Right renal cortex interstitium (tissue), 3 donors: ENCODE measurements at regions not wholly inside any gene's neighbourhood (a gene's known extent, or its start where the extent isn't known, plus 50 kb on each side); places are given as distances from the start of the nearest gene placed in this dataset.

Experiments used
- DNase-seq, 3 donors: peaks; one replicate each; pipeline ENCODE4 v3.0.0-alpha.2; 2013; ENCODE audit warnings: low read depth in 3 of 3, low spot score in 2 of 3

DNA sequence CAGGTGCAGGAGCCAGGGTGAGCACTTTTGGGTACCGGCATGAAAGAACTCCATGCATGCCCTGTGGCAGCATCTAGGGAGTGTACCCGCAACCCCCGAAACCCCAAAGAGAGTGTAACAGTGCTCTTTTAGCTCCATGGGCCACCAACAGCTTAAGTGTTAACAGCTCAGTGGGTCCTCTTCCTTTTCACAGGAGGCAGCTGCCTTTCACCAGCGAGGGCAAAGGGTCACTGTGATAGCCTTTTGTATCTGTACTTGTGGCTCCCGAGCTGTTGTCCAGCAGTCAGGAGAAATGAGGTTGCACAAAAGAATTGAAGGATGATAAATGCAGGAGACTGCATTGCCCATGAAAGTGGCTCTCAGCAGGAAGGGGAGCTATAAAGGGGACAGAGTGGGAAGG, 1166.3 kb upstream of the ACVR2A start:
- no peak for DNase-seq

DNA sequence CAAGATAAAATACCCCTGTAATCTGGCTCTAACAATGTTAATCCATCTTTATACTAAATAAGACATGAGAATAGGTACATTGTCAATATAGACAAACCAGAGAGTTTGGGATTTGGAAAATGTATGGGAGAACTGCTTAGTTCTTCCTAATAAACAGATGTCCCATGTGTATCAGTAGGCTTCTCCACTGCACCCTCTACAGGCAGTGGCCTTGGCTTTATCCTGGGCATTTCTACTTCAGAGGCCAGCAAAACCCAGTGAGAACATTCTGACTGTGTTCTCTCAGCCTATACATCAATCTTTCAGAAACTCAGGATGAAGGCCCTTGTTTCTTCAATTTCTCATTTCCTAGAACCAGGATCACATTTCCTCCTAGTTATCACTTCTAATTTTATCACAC, 1167.5 kb upstream of the ACVR2A start:
- DNase-seq = no peak

DNA sequence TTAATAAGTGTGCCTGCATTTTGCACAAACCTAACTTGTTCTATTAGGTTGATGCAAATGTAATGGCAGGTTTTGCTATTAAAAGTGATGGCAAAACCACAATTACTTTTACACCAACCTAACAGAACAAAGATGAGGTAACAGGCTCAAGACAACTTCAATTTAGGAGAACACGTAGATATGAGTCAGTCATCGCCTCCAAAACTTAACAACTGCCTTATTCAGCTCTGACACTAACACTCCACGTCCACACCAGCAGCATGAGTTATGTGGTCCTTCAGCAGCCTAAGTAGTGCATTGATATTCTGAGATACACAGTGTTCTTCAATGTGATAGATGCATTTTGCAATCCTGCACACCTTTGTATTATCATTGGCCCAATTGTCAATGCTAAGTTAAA, 1175.1 kb upstream of the ACVR2A start:
- no peak for DNase-seq

DNA sequence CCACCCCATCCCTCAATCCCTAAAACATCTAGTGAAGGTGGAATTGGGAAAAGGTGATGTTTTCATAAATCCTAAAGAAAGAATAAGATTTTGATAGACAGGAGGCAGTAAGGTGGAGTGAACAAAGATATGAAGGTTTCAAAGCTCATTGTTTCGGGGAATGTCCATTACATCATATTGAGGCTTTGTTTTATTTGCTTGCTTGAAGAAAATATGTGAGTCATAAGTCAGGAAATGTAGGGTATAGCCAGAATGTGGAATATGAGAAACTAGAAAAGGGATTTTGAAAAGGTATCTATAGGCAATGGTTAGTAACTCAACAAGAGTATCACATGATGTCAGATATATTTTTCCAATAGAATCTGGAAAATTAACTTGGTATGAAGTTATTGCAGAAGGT, 1178.5 kb upstream of the ACVR2A start:
- DNase-seq = no peak

DNA sequence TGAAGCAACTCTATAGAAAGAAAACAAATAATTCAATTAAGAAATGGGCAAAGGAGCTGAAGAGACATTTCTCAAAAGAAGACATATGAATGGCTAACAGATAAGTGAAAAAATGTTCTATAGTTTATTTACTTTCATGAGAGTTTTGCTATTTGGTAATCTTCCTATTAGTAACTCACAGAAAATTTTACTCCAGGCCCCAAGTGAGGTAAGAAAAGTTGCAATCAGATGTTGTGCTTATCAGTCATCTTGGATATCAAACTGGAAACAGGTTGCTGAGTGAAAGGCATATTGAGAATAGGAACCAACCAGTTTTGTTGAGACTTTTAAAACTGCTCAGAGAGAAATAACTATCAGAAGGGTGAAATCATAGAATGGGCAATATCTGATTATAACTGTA, 1179.0 kb upstream of the ACVR2A start:
- DNase-seq = no peak

DNA sequence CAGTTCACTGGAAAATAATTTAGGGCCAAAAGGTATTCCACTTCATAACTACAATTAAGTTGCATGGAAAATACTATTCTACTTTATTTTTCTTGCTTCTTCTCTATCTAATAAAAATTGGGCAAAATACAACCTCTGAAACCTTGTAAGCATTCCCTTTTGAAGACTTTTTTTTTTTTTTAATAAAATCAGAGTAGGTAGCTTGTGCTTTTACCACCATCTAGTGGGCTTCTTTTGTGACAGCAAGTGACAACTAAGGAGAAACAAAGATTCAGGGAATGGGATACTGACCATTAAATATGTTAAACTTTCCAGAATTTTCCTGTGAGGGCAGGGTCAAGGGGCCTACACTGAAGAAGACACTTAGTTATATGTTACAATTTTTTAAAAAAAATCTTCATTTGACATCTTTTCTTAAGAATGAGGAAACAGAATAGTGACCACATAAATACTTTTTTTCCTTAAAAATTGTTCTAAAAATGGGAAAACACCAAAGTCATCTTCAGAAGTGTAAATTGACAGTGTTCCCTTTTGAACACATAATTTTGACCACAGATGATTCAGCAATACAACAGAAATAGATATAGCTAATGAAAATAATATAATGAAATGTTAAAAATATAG, 1183.2 kb upstream of the ACVR2A start:
- DNase-seq = peak; percentile 3 to 26 (median 25)

DNA sequence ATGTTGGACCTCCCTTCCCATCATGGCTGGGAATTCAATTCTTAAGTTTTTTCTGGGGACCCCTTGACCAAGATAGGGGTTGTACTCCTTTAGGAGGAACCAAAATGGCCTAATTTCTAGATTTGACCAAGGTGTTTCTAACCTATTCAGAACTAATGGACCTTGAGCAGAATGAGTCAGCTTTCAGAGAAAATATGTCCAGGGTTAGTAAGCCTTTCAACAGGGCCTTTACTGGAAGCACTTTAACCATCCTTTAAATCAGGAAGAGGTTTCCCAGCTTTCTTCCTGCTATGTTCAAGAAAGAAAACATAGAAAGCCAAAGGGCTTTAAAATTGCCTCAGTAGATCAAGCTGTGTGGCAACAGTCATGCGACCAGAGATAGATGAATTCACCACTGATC, 1184.9 kb upstream of the ACVR2A start:
- DNase-seq = no peak

DNA sequence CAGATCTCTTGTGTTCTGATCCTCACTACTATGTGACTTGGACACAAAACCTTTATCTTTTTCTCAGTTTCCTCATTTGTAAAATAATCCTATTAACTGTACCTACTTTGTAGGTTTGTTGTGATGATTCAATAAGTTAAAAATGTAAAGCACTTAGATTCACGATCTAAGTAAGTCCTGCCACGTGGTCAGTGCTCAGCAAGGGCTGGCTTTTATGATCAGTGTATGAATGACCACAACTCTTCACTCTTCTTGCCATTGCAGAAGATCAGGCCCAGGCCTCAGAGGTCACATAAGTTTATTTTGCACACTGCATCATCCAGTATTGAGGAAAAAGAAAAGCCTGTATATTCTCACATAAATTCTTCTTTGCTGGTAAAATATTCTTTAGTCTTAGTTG, 1192.5 kb upstream of the ACVR2A start:
- DNase-seq = no peak

DNA sequence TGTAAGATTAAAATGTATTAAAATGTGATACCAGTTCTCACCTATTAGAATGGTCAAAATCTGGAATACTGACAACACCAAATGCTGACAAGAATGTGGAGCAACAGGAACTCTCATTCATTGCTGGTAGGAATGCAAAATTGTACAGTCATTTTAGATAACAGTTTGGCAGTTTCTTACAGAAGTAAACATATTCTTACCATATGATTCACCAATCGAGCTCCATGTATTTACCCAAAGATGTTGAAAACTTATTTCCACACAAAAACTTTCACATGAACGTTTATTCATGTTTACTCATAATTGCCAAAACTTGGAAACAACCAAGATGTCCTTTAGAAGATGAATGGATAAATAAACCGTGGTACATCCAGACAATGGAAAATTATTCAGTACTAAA, 1193.5 kb upstream of the ACVR2A start:
- DNase-seq = no peak

DNA sequence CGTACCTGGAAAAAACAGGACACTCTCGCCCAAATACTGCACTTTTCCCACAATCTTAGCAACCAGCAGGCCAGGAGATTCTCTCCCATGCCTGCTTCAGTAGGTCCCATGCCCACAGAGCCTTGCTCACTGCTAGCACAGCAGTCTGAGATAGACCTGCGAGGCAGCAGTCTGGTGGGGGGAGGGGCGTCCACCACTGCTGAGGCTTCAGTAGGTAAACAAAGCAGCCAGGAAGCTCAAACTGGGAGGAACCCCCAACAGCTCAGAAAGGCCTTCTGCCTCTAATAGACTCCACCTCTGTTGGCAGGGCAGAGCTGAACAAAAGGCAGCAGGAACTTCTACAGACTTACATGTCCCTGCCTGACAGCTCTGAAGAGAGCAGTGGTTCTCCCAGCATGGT, 1202.8 kb upstream of the ACVR2A start:
- DNase-seq = no peak

DNA sequence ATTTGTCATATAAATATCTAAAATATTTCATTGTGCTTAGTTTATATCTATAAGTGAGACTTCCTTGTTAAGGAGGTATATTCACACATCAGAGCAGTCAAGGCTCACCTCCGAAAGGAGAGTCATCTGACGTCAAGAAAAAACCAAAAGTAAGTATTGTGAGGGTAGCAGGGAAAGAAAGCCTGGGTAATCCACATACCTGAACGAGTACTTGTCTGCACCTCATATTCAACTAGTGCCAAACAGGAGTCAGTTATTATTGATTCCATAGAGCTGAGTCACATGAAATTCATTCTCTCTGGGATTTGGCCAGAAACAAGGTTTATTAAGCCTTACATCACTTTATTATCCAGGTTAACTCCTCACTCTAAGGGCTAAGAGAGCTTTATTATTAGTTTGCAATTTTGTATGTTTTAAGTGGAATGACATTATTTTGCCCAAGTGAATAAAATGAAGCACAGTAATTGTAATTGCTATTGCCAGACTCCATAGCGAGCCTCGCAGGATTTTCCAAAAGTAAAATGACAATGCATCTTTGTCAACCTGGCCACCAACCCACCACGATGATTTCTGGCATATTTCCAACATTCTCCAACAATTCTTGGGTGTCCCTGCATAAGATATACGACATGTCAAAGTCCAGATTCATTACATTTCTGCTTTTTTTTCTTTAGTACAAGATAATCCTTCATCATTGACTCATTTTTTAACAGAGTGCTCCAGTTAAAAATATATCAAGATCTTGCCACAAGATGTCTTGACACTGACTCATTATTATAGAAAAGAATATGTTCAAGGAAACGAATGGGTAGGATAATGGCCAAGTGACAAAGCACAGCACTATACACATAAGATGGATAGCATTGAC, 1210.4 kb upstream of the ACVR2A start:
- DNase-seq = no peak

DNA sequence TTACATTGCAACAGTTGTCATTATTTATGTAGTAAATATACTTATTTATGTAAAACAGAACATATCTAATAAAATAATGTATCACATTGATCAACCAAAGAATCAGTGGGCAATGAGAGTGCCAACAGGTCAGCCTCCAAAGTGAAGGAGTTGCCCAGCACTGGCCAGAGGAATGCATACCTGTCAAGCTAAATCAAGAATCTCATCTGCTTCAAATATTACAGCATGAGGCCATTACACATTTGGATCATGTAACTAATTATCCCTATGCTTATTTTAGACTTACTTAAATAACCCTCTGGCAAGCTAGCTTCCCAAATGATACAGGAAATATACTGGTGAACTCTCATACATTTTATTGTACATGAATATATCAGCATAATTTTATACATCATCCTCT, 1211.7 kb upstream of the ACVR2A start:
- no peak for DNase-seq

DNA sequence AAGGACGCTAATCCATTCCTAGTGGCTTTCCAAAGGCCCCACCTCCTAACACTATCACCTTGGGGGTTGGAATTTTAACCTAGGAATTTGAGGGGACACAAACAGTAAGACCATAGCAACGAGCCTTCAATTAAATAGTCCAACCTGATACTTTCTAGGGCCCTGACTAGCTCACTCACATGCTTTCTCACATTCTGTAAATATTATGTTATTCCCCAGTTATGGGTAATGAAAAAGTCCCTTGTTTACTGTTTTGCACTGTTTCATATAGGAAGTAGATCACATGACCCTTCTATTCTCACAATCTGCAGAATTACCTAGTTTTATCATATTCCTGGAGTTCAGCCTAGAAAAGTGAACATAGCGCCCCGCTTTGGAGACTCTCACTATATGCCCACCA, 1212.1 kb upstream of the ACVR2A start:
- no peak for DNase-seq

DNA sequence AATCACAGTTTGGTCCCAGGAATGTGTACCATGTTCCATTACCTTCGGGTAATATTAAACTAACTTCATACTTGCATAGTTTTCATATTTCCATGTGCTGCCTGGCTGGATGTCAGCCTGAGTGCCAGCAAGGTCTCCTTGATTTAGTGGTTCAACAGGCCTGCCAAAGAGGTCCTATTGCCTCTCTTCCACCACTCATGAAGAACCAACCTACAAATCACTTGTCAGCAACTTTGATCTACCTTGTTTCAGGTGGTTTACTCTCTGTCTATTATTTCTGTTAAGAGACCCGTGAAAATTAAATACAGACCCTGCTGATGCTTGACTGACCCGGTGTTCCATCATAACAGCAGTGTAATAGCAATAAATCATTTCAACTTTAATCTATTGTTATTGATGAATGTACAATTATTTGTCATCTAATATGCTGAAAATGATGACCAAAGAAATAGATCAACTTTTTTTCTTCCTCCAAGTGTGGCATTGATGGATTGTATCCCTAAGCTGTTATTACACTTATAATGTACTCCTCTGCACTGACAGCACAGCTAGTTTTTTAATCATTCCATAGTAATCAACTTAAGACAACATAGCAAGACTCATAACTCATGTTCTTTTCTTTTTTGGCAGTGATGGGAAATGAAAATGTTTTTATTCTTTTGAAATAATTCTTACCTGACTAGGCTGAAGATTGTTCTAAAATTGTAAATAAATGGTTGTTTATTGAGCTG, 1220.2 kb upstream of the ACVR2A start:
- peak in 1 of 3 donors; percentile 9 for DNase-seq

DNA sequence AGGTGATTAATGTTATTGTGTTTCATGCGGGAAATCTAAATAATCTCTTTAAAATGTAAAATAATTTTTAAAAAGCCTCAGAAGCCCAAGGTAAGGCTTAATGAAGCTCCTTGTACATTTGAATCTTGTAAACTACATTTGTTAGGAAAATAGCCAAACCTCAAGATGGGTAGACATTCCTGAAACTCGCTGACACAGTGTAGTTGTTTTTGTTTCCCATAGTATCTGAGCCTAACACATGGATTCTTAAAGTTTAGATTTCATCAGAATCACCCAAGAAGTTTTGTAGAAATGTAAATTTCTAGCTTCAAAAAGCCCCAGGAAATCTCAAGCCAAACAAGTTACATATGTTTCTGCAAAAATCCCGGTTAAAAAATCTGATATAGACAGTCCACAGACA, 1221.1 kb upstream of the ACVR2A start:
- DNase-seq = no peak

DNA sequence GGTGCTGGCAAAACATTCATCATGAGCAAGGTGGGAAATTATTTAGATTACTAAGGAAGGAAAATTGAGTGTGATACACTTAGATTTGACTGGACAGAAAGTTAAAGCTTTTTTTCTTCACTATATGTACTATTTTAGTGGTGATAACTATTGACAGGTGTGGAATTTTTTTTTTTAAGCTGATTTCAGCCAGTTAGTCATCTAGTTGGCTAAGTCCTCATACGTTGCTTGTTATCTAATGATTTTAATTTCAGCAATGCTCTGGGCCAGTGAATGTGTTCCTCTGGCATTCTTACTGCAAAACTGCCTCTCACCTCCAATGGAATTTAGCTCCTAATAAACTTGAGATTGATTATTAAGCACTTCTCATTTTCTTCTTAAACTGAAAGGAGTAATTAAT, 1223.2 kb upstream of the ACVR2A start:
- no peak for DNase-seq

DNA sequence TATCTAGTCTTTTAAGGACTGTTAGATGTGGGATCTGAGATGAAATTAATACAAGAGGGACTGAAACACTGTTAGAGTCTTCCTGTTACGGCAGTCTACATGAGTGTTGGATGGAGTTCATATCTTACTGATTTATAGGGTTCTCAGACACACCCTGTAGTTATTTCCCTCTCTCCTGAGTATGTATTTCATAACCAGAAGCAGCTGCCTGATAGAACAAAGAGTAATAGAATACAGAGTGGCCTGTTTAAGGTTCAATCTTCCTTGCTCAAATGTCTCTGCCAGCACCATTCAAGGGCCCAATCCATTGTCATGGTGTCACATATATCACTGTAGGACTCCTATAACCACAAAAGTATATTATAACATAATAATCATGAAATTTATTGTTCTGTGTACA, 1229.1 kb upstream of the ACVR2A start:
- no peak for DNase-seq

DNA sequence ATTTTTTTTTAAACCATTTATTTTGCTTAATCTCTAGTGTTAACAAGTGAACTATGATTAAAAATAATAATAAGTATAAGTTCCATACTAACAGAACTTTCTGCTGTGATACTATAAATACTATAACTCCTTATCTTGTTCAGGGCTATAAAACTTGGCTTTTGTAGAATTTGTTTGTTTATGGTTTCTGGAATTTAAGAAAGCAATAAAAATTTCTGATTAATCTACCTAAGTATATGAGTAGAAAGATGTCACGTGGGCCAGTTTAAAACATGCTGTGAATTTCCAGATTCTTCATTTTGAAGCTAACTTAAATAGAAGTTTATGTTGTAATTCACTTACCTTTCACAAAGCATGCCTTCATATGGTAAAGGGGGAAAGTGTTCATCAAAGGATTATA, 1236.3 kb upstream of the ACVR2A start:
- no peak for DNase-seq

DNA sequence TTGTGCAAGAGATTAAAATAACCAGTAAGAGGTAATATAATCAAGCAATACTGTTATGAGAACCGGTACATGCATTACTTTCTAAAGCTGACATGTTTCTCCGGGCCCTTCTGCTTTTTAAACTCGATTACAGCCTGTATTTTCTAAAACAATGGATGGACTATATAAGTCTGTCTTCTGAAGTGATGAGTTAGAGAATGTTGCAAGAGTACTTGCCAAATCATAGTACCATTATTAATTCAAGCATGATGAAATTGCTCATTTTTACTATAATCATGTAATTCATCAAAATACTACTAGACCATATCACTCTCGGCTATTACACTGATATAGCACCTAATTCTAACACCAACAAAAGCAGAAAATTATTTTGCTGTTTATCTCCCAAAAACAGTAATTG, 1240.3 kb upstream of the ACVR2A start:
- DNase-seq = no peak

DNA sequence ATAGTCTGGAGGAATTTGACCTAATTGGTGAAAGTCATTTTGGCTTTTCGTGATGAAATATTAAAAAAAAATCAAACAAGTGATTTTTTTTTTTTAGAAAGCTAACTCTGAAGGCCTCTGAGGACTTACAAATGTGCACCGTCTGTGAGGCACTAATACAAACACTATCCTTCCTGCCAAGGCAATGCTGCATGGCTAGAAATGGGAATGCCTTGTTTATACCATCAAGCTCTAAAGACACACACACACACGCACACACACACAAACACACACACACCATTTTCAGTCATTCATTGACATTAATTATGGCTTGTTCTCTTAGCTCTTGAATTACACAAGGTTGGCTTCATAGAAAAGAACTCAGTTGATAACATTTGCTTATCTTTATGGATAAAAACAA, 1242.0 kb upstream of the ACVR2A start:
- no peak for DNase-seq

DNA sequence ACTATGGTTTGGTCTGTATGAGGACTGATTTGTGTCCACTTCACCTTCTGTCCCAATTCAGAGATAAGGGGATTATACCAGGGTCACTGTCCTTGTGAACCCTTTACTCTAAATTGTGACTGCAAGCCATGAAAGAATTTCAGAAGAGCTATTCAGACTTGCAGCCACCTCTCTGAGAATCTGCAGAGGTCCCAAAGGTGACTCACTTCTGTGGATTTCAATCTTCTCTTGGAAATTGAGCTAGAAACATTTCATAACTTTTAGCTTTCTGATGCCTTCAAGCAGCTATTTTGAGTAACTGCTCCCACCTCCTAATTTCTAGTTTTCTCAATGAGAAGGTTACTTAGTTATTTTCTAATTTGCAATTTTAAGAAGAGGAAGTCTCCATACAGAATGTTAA, 1242.4 kb upstream of the ACVR2A start:
- DNase-seq = no peak

DNA sequence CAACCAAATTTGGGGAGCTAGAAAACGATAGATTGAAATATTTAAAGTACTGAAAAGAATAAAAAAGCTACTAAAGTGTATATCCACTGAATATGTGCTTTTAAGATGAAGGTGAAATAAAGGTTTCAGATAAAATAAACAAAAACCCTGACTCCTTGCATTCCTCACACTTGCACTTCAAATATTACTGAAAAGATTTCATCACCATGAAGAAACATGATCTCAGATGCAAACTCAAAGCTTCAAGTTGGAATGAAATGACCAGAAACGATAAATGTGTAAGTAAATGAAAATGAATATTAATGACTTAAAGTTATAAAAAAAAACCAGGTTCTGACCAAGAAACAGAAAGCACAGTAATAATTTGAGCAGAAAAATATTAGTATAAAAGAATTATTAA, 1246.0 kb upstream of the ACVR2A start:
- no peak for DNase-seq
